ENCODE measurements at regions not wholly inside any gene's neighbourhood (a gene's known extent, or its start where the extent isn't known, plus 50 kb on each side); places are given as distances from the start of the nearest gene placed in this dataset.

DNA sequence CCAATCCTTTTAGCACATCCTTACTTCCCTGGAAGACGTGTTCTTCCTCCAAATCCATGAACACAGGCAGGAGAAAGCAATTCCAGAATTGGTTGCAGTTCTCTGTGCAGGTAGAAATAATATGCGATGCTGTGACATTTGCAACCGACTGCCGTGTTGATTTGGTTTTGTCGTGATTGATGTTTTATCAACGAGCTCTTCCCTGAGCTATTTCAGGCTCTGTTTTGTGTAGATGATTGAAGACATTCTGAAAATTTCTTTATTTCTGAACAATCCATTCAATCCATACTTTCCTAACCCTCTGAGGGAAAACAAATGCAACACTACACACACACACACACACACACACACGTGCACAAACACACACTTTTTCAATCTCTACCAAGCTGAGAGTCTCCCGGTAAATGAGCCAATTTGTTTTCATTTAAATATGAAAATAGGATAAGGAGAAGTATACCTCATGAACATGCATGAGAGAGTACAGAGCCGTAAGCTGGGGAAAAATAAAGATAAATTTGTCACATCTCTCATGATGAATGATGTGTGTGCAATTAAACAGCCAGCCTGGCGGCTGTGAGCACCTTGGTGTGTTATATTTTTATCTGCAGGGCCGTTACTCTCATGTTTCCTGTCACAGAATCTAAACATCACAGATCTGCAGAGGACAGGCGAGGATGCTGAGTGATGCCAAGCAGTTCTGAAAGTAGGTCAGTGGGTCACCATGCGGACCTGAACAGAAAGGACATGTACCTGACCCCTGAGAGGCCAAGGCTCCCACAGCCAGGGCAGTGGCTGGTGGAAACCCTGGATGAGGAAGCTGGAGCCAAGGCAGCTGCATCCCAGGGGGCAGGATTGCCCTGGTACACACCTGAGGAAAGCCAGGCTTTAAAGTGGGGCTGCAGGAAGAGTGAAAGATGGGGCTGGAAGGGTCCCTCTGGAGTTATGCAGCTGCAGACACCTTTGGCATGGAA, 64.8 kb downstream of the PDCL3 start:
- no peak for TF ChIP-seq L3MBTL2 (conservative IDR thresholded peaks at IDR 0.05)
- ChIA-PET CTCF (no interaction called here), POLR2A (no interaction called here)
- DNase-seq (ENCODE audit: extremely low spot score), result no peak

DNA sequence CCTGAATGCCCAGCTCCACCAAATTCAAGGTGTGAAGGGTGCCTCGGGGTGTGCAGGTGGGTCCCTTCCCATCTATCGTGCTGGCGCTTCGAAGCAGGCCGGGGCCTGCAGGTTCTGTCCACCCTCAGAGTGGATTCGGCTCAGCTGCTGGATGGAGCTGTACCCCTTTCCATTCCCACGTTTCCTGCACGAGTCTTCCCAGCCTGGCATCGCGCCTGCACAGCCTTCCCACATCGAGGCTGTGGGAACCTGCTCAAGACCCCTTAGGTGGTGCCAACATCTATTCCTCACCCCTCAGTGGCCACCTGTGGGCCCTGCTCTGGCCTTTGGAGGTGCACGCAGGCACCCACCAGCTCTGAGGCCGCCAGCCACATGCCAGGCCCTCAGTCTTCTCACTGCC, 65.7 kb downstream of the PDCL3 start:
- POLR2A ChIA-PET, result interaction anchor here (1.6 kb wide), 1 partner anchor 373 kb away, joined by 3 read pairs; the partner anchor contains the start of gene RPL31
- TF ChIP-seq HDGF (IDR thresholded peaks at IDR 0.05; ENCODE audit: borderline replicate concordance) (no peak), SP1 (IDR thresholded peaks at IDR 0.05) (no peak), ARNT (IDR thresholded peaks at IDR 0.05) (no peak), SUZ12 (IDR thresholded peaks at IDR 0.05) (no peak), FOXK2 (IDR thresholded peaks at IDR 0.05) (no peak), TARDBP (IDR thresholded peaks at IDR 0.05) (no peak), ZNF384 (IDR thresholded peaks at IDR 0.05) (no peak), L3MBTL2 (conservative IDR thresholded peaks at IDR 0.05) (no peak), ELF4 (IDR thresholded peaks at IDR 0.05) (no peak), CTBP1 (IDR thresholded peaks at IDR 0.05; ENCODE audit: borderline replicate concordance) (no peak), BHLHE40 (IDR thresholded peaks at IDR 0.05; ENCODE audit: borderline replicate concordance) (no peak), NFRKB (IDR thresholded peaks at IDR 0.05) (no peak), FOXM1 (IDR thresholded peaks at IDR 0.05; ENCODE audit: borderline replicate concordance) (no peak), LEF1 (IDR thresholded peaks at IDR 0.05; ENCODE audit: borderline replicate concordance) (no peak), FOXA1 (IDR thresholded peaks at IDR 0.05) (no peak)
- TF ChIP-seq, protein P1, sequence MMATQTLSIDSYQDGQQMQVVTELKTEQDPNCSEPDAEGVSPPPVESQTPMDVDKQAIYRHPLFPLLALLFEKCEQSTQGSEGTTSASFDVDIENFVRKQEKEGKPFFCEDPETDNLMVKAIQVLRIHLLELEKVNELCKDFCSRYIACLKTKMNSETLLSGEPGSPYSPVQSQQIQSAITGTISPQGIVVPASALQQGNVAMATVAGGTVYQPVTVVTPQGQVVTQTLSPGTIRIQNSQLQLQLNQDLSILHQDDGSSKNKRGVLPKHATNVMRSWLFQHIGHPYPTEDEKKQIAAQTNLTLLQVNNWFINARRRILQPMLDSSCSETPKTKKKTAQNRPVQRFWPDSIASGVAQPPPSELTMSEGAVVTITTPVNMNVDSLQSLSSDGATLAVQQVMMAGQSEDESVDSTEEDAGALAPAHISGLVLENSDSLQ (IDR thresholded peaks at IDR 0.05), result no peak
- no peak for DNase-seq (ENCODE audit: extremely low spot score)

DNA sequence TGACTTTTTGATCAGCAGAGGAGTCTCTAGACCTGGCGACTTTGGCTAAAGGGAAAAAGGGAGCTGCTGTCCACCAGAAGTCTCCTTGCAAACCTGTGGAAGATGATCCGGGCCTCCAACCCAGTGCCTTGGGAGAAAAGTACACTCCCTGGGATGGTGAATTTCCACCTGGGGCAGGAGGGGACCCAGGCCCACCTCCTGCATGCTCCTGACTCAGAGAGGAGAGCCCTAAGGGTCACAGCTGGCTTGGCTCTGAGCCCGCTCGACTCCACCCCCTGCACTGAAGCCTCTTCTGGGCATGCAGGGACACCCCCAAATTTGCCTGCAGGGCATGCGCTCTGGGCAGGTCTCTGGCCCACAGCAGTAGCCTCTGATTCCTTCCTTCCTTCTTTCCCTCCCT, 66.5 kb downstream of the PDCL3 start:
- ChIA-PET POLR2A (interaction anchor here (1.6 kb wide), 1 partner anchor 373 kb away, joined by 3 read pairs; the partner anchor contains the start of gene RPL31), CTCF (no interaction called here)
- TF ChIP-seq ELF4 (IDR thresholded peaks at IDR 0.05) (no peak), BHLHE40 (IDR thresholded peaks at IDR 0.05; ENCODE audit: borderline replicate concordance) (no peak), L3MBTL2 (conservative IDR thresholded peaks at IDR 0.05) (no peak), HDGF (IDR thresholded peaks at IDR 0.05; ENCODE audit: borderline replicate concordance) (no peak), SUZ12 (IDR thresholded peaks at IDR 0.05) (no peak), FOXA1 (IDR thresholded peaks at IDR 0.05) (no peak), SP1 (IDR thresholded peaks at IDR 0.05) (no peak), TARDBP (IDR thresholded peaks at IDR 0.05) (no peak), NFRKB (IDR thresholded peaks at IDR 0.05) (no peak), FOXK2 (IDR thresholded peaks at IDR 0.05) (no peak), LEF1 (IDR thresholded peaks at IDR 0.05; ENCODE audit: borderline replicate concordance) (no peak), FOXM1 (IDR thresholded peaks at IDR 0.05; ENCODE audit: borderline replicate concordance) (no peak)
- TF ChIP-seq, protein P1 (IDR thresholded peaks at IDR 0.05), result no peak
- DNase-seq (ENCODE audit: extremely low spot score), result no peak

More for the DNA sequence above, 65.7 kb downstream of the PDCL3 start:
- CTCF ChIA-PET, result no interaction called here

DNA sequence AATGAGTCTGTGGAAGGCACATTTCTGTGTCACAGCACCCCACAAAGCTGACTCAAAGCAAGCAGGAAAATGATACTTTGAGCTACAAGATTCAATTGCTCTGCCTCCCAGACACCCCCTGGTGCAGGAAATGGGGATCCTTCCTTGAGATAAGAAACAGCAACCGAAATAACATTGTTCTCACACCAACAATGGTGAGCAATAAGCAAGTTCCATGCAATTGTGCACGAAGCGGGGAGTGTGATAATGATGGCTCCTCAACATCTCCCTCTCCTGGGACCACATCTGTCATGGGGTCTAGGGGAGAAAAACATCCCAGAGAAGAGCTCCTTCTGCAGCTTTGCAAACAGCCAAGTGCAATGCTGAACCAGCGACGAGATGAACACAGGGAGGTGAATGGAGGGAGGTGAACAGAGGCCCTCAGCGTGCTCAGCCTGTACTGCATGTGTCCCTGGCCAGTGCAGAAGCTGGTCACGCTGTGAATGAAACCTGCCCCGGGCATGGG, 67.7 kb downstream of the PDCL3 start:
- DNase-seq (ENCODE audit: extremely low spot score), result no peak
- TF ChIP-seq FOXA1 (IDR thresholded peaks at IDR 0.05) (no peak), SP1 (IDR thresholded peaks at IDR 0.05) (no peak), NFRKB (IDR thresholded peaks at IDR 0.05) (no peak)
- CTCF ChIA-PET, result no interaction called here
- POLR2A ChIA-PET, result no interaction called here

DNA sequence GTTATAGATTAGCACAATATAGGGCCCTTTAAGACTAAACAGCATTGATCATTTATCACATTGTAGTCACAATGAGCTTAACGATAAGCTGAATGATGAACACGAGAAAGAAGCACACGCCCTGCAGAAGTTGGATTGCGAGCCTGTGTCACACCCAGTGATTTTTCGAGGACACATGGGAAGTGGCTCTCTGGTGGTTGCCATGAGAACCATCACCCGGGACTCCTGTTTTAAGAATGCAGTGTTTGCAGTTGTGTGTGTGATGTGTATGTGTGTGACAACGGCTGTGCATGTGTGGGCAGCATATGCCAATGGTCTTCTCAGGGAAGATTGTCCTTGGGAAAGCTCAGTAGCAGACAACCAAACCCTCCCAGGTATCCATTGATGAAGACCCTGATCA, 69.2 kb downstream of the PDCL3 start:
- TF ChIP-seq L3MBTL2 (conservative IDR thresholded peaks at IDR 0.05) (no peak), ELF4 (IDR thresholded peaks at IDR 0.05) (no peak), TARDBP (IDR thresholded peaks at IDR 0.05) (no peak), FOXK2 (IDR thresholded peaks at IDR 0.05) (no peak), HDGF (IDR thresholded peaks at IDR 0.05; ENCODE audit: borderline replicate concordance) (no peak), BHLHE40 (IDR thresholded peaks at IDR 0.05; ENCODE audit: borderline replicate concordance) (no peak), SP1 (IDR thresholded peaks at IDR 0.05) (no peak), FOXA1 (IDR thresholded peaks at IDR 0.05) (no peak), SUZ12 (IDR thresholded peaks at IDR 0.05) (no peak), FOXM1 (IDR thresholded peaks at IDR 0.05; ENCODE audit: borderline replicate concordance) (no peak), ARNT (IDR thresholded peaks at IDR 0.05) (no peak), CTBP1 (IDR thresholded peaks at IDR 0.05; ENCODE audit: borderline replicate concordance) (no peak), LEF1 (IDR thresholded peaks at IDR 0.05; ENCODE audit: borderline replicate concordance) (no peak), ZNF384 (IDR thresholded peaks at IDR 0.05) (no peak), NFRKB (IDR thresholded peaks at IDR 0.05) (no peak)
- TF ChIP-seq, protein P1 (IDR thresholded peaks at IDR 0.05), result no peak
- no peak for DNase-seq (ENCODE audit: extremely low spot score)
- POLR2A ChIA-PET, result interaction anchor here (0.6 to 1.1 kb wide), 2 partner anchors 11 to 370 kb away, joined by 3 read pairs; partner anchors contain the start of gene RPL31
- CTCF ChIA-PET, result no interaction called here

DNA sequence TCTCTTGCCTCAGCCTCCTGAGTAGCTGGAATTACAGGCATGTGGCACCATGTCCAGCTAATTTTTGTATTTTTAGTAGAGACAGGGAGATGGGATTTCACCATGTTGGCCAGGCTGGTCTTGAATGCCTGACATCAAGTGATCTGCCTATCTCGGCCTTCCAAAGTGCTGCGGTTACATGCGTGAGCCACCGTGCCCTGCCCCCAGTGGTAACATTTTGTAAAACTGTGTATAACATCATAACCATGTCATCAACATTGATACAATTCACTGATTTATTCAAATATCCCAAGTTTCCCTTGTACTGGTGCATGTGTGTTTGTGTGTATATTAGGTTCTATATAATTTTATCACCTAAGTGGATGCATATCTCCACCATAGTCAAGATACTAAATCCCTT, 70.0 kb downstream of the PDCL3 start:
- ChIA-PET POLR2A (no interaction called here), CTCF (no interaction called here)
- no peak for DNase-seq (ENCODE audit: extremely low spot score)
- TF ChIP-seq ARNT (IDR thresholded peaks at IDR 0.05) (no peak), SP1 (IDR thresholded peaks at IDR 0.05) (no peak), L3MBTL2 (conservative IDR thresholded peaks at IDR 0.05) (no peak), SUZ12 (IDR thresholded peaks at IDR 0.05) (no peak), TARDBP (IDR thresholded peaks at IDR 0.05) (no peak), NFRKB (IDR thresholded peaks at IDR 0.05) (no peak), ZNF384 (IDR thresholded peaks at IDR 0.05) (no peak), ELF4 (IDR thresholded peaks at IDR 0.05) (no peak), FOXA1 (IDR thresholded peaks at IDR 0.05) (no peak), LEF1 (IDR thresholded peaks at IDR 0.05; ENCODE audit: borderline replicate concordance) (no peak), BHLHE40 (IDR thresholded peaks at IDR 0.05; ENCODE audit: borderline replicate concordance) (no peak), FOXM1 (IDR thresholded peaks at IDR 0.05; ENCODE audit: borderline replicate concordance) (no peak), FOXK2 (IDR thresholded peaks at IDR 0.05) (no peak), CTBP1 (IDR thresholded peaks at IDR 0.05; ENCODE audit: borderline replicate concordance) (no peak), HDGF (IDR thresholded peaks at IDR 0.05; ENCODE audit: borderline replicate concordance) (no peak)
- TF ChIP-seq, protein P1 (IDR thresholded peaks at IDR 0.05), result no peak
